ENCODE measurements at regions not wholly inside any gene's neighbourhood (a gene's known extent, or its start where the extent isn't known, plus 50 kb on each side); places are given as distances from the start of the nearest gene placed in this dataset.

DNA sequence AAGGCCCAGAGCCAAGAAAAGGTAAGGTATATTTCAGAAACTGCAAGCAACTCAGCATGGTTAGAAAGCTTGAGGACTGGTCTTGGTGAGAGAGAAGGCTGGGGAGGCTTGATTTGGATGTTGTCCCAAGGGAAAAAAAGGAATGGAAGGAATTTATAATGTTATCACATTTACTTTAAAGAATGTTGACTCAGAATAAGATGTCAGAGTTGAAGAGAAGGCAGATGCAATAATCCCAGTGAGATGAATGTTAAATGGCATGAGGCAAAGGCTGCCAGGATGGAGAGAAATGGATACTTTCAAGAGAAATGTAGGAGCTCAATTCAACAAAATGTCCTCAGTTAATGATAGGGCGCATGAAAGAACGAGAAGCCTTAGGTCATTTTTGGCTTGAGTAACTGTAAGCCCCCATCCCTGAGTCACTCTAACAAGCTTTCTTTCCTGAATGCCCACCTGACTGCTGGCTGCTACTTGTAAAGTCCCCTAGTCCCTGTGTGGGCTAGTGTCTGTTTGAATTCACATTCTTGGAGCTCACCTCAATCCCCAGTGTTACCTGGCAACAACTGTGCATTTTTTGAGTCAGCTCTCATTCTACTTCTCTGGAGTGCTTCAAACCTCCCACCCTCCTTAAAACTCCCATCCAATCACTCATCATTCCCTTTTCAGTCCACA lies 103.0 kb upstream of the TAPT1 start:
- no peak for DNase-seq (ENCODE audit: low spot score)
- TF ChIP-seq, protein P1, sequence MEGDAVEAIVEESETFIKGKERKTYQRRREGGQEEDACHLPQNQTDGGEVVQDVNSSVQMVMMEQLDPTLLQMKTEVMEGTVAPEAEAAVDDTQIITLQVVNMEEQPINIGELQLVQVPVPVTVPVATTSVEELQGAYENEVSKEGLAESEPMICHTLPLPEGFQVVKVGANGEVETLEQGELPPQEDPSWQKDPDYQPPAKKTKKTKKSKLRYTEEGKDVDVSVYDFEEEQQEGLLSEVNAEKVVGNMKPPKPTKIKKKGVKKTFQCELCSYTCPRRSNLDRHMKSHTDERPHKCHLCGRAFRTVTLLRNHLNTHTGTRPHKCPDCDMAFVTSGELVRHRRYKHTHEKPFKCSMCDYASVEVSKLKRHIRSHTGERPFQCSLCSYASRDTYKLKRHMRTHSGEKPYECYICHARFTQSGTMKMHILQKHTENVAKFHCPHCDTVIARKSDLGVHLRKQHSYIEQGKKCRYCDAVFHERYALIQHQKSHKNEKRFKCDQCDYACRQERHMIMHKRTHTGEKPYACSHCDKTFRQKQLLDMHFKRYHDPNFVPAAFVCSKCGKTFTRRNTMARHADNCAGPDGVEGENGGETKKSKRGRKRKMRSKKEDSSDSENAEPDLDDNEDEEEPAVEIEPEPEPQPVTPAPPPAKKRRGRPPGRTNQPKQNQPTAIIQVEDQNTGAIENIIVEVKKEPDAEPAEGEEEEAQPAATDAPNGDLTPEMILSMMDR (IDR thresholded peaks at IDR 0.05): no peak
- H3K9me3 ChIP-seq: no peaks in the 10 kb centered on the region
- no peak for ATAC-seq (ENCODE audit: insufficient number of reproducible peaks, low FRiP score, low read depth)
- no peaks in the 10 kb centered on the region for H3K4me1 ChIP-seq (ENCODE audit: control insufficient read depth in 1 of 2, low read depth in 2 of 2)
- no peaks in the 10 kb centered on the region for H3K36me3 ChIP-seq
- no peaks in the 10 kb centered on the region for H3K27me3 ChIP-seq (replicated peaks; ENCODE audit: insufficient read depth)
- no peak overlapping the region for H3K4me3 ChIP-seq
- H3K27ac ChIP-seq: no peak overlapping the region

DNA sequence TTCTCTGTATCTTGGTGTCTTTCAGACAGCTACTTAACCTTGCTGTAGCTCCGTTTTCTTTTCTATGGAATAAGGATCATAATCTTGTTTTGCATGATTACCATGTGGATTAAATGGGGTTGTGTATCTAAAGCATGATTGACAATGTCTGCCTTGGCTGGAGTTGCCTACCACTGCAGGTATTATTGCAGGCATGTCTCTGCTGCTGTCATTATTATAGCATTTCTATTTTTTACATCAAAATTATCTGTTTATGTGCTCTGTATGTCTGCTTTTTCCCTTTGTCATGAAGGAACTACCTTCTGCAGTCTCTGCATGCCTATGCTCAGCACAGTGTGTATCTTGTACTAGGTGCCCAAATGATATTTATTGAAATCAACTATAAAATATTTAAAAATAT lies 95.9 kb upstream of the TAPT1 start:
- TF ChIP-seq, protein P1 (IDR thresholded peaks at IDR 0.05): no peak
- no peak overlapping the region for H3K27ac ChIP-seq

DNA sequence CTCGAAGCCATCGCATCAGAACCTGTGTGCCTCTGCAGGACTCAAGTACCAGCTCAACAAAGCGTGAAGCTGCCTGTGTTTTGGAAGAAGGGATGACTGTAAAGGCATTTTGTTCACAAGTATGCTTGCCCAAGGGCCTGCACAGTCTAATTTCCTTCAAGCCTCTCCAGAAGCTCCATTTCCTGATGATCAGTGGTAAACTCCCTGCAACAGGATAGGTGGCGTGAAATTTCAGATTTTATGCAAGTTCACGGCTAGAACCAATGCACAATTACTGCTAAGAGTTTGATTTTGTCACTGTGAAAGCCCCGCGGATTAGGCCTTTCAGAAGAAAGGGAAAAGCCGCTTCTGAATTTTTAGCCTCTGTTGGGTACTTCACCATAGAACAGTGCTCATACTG lies 89.2 kb upstream of the TAPT1 start:
- no peak for ATAC-seq (ENCODE audit: insufficient number of reproducible peaks, low FRiP score, low read depth)
- H3K36me3 ChIP-seq: no peaks in the 10 kb centered on the region
- H3K4me3 ChIP-seq: no peak overlapping the region
- no peak for DNase-seq (ENCODE audit: low spot score)
- no peaks in the 10 kb centered on the region for H3K27me3 ChIP-seq (replicated peaks; ENCODE audit: insufficient read depth)
- H3K27ac ChIP-seq: no peak overlapping the region
- TF ChIP-seq, protein P1 (IDR thresholded peaks at IDR 0.05): no peak
- H3K4me1 ChIP-seq (ENCODE audit: control insufficient read depth in 1 of 2, low read depth in 2 of 2): no peaks in the 10 kb centered on the region
- no peaks in the 10 kb centered on the region for H3K9me3 ChIP-seq

More for the DNA sequence above, 95.9 kb upstream of the TAPT1 start:
- no peaks in the 10 kb centered on the region for H3K27me3 ChIP-seq (replicated peaks; ENCODE audit: insufficient read depth)
- no peak for ATAC-seq (ENCODE audit: insufficient number of reproducible peaks, low FRiP score, low read depth)
- H3K4me3 ChIP-seq: no peak overlapping the region
- DNase-seq (ENCODE audit: low spot score): no peak
- H3K9me3 ChIP-seq: no peaks in the 10 kb centered on the region
- no peaks in the 10 kb centered on the region for H3K36me3 ChIP-seq
- no peaks in the 10 kb centered on the region for H3K4me1 ChIP-seq (ENCODE audit: control insufficient read depth in 1 of 2, low read depth in 2 of 2)

DNA sequence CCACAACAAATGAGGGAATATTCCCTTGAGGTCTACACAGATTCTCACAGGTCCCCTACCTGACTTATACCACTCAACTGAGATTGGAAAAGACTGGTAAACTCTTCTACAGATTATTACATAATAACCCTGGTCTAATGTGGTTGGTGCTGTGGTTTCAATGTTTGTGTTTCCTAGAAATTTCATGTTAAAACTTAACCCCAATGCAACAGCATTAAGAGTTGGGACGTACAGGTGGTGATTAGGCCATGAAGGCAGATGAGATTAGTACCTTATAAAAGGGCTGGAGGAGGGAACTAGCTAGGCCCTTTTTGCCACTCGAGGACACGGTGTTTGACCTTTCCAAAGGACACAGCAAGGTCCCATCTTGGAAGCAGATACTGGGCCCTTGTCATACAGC lies 84.3 kb upstream of the TAPT1 start:
- no peak for DNase-seq (ENCODE audit: low spot score)
- H3K27me3 ChIP-seq (replicated peaks; ENCODE audit: insufficient read depth): no peaks in the 10 kb centered on the region
- ATAC-seq (ENCODE audit: insufficient number of reproducible peaks, low FRiP score, low read depth): no peak

DNA sequence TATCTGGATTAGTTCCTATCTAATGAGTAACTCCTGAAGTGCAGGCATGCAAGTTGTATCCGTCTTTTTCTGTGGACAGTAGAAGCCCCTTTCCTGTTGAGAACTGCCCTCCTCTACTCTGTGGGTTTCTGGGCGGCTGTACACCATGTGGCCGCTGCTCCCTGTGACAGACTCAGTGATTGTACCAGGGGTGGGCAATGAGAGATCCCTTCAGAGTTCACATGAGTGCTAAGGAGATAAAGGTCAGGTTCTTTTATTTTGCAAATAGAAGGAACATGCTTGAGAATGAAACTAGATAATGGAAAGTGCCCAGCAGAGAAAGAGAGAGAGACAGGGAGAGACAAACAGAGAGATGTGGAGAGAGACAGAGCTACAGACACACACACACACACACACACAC lies 76.4 kb upstream of the TAPT1 start:
- no peak for DNase-seq (ENCODE audit: low spot score)
- no peak for ATAC-seq (ENCODE audit: insufficient number of reproducible peaks, low FRiP score, low read depth)
- TF ChIP-seq, protein P1 (IDR thresholded peaks at IDR 0.05): no peak

More for the DNA sequence above, 84.3 kb upstream of the TAPT1 start:
- H3K4me1 ChIP-seq (ENCODE audit: control insufficient read depth in 1 of 2, low read depth in 2 of 2): no peaks in the 10 kb centered on the region
- TF ChIP-seq, protein P1 (IDR thresholded peaks at IDR 0.05): no peak
- H3K27ac ChIP-seq: no peak overlapping the region
- H3K4me3 ChIP-seq: no peak overlapping the region
- H3K9me3 ChIP-seq: no peaks in the 10 kb centered on the region
- no peaks in the 10 kb centered on the region for H3K36me3 ChIP-seq

More for the DNA sequence above, 76.4 kb upstream of the TAPT1 start:
- Histone ChIP-seq H3K27me3 (replicated peaks; ENCODE audit: insufficient read depth) (no peaks in the 10 kb centered on the region), H3K4me1 (ENCODE audit: control insufficient read depth in 1 of 2, low read depth in 2 of 2) (no peaks in the 10 kb centered on the region), H3K27ac (no peak overlapping the region), H3K9me3 (no peaks in the 10 kb centered on the region), H3K36me3 (no peaks in the 10 kb centered on the region), H3K4me3 (no peak overlapping the region)

All from thoracic aorta (tissue), 2 donors.